ENCODE measurements at regions not wholly inside any gene's neighbourhood (a gene's known extent, or its start where the extent isn't known, plus 50 kb on each side); places are given as distances from the start of the nearest gene placed in this dataset.
"Not testable (repeated sequence)": the region's sequence is repeated elsewhere in the genome, so short reads cannot be mapped to it uniquely, and the experiment has no call there.

DNA sequence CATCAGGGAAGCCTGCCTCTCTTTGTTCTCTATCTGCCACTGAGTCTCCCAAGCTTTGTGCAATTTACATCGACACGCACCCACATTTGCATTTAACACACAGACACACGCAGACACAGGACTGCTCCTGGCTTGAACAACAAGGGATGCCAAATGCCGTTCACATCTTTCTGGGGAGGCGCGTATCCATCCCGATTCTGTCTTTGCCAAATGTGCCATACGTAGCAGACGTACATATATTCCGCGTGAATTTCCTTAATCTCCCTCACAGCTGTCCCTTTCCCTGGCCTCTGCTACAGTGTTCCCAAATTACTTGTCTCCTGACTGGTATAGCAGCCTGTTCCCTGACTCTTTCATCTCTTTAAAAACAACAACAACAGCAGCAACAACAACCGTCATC, 409.5 kb downstream of the MIAT start:
- no peaks in the 10 kb centered on the region for H3K9me3 ChIP-seq (ENCODE audit: control insufficient read depth, low read length)
- H3K36me3 ChIP-seq (ENCODE audit: control insufficient read depth, insufficient read depth, low read length) = no peaks in the 10 kb centered on the region
- 91 to 95% methylated on average over 12 of the region's 12 CpGs for WGBS, 2 experiments (ENCODE audit: insufficient coverage in 2 of 2)
- no peak overlapping the region for H3K4me3 ChIP-seq (ENCODE audit: extremely low read depth, insufficient read depth, low read length, poor library complexity, severe bottlenecking)
- H3K4me1 ChIP-seq (ENCODE audit: control insufficient read depth, insufficient read depth, low read length, poor library complexity, severe bottlenecking) = no peaks in the 10 kb centered on the region
- no peak overlapping the region for H3K27ac ChIP-seq (ENCODE audit: low read depth, low read length, severe bottlenecking)

DNA sequence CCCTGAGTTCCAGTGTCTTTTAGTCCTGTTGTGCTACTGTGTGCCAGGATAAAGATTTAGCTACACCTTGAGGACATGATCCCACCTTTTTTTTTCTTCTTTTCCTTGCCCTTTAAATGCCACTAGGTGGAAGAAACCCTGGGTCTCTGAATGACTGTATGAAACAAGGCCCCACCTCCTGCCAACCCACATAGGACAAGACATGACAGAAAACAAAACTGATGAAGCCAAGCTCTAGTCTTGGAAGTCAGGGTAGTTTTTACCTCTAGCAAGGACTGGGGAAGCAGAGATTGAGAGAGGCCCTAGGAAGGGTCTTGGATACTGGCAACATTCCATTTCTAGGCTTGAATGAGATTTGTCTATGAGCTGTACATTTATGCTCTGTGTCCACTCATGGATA, 410.7 kb downstream of the MIAT start:
- no peak overlapping the region for H3K27ac ChIP-seq (ENCODE audit: low read depth, low read length, severe bottlenecking)
- no peaks in the 10 kb centered on the region for H3K36me3 ChIP-seq (ENCODE audit: control insufficient read depth, insufficient read depth, low read length)
- H3K9me3 ChIP-seq (ENCODE audit: control insufficient read depth, low read length) = no peaks in the 10 kb centered on the region
- H3K4me3 ChIP-seq (ENCODE audit: extremely low read depth, insufficient read depth, low read length, poor library complexity, severe bottlenecking) = no peak overlapping the region
- no peaks in the 10 kb centered on the region for H3K4me1 ChIP-seq (ENCODE audit: control insufficient read depth, insufficient read depth, low read length, poor library complexity, severe bottlenecking)

DNA sequence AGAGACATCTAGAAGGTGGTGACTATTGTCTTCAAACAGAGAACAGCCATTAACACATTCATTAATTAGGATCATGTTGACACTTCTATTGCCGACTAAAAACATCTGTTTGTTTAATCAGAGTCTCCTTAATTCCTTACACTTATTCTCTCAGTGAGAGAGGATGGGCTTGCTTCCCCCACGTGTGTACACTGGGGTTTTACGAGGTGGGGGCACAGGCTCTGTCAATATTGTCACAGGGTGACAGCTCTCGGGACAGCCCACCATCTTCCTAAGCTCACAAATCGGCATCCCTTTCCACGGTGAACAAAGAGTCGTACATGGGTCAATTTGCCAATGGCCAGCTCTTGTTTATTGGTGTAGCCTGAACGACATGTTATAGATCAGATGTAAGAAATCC, 413.2 kb downstream of the MIAT start:
- H3K4me1 ChIP-seq (ENCODE audit: control insufficient read depth, insufficient read depth, low read length, poor library complexity, severe bottlenecking) = no peaks in the 10 kb centered on the region
- H3K9me3 ChIP-seq (ENCODE audit: control insufficient read depth, low read length) = no peaks in the 10 kb centered on the region
- no peaks in the 10 kb centered on the region for H3K36me3 ChIP-seq (ENCODE audit: control insufficient read depth, insufficient read depth, low read length)
- no peak overlapping the region for H3K27ac ChIP-seq (ENCODE audit: low read depth, low read length, severe bottlenecking)
- 77 to 91% methylated on average over 6 to 8 of the region's 8 CpGs for WGBS, 2 experiments (ENCODE audit: insufficient coverage in 2 of 2)
- H3K4me3 ChIP-seq (ENCODE audit: extremely low read depth, insufficient read depth, low read length, poor library complexity, severe bottlenecking) = no peak overlapping the region

DNA sequence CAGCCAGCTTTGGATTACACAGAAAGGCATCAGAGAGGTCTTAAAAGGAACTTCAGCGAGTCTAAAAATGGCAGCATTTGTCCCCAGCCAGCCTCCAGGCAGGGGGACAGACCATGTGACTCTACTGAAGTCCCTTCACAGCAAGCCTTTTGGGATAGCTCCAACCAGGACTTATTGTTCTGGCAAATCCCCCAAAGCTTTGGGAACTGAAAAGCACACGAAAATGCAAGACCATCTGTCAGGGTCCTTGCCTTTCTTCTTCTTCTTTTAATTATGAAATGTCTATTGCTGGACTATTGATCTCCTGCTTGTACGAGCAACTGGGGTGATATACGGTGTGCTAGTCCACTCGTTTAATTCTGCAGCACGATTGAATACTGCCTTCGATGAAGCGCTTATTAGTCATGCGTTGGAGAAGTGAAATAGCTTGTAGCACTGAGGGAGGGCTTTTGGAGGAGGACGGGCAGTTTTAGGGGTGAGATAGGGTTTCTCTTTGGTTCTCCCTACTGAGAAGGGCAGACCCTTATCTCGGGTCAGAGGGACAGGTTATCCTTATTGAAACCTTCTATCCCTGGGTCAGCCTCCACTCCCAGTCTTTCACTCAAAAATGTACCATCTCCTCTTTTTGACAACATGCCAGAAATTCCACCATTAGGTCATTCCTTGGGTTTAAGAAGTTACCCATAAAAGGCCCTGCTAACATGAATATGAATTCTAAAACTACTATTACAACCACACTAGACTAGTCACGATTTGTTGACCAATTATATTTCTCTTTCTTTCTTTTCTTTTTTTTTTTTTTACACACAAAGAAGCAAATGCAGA, 416.4 kb downstream of the MIAT start:
- H3K4me3 ChIP-seq (ENCODE audit: extremely low read depth, insufficient read depth, low read length, poor library complexity, severe bottlenecking) = no peak overlapping the region
- H3K36me3 ChIP-seq (ENCODE audit: control insufficient read depth, insufficient read depth, low read length) = no peaks in the 10 kb centered on the region
- no peaks in the 10 kb centered on the region for H3K4me1 ChIP-seq (ENCODE audit: control insufficient read depth, insufficient read depth, low read length, poor library complexity, severe bottlenecking)
- 85 to 89% methylated on average over 10 to 11 of the region's 12 CpGs for WGBS, 2 experiments (ENCODE audit: insufficient coverage in 2 of 2)
- no peaks in the 10 kb centered on the region for H3K9me3 ChIP-seq (ENCODE audit: control insufficient read depth, low read length)
- H3K27ac ChIP-seq (ENCODE audit: low read depth, low read length, severe bottlenecking) = no peak overlapping the region

DNA sequence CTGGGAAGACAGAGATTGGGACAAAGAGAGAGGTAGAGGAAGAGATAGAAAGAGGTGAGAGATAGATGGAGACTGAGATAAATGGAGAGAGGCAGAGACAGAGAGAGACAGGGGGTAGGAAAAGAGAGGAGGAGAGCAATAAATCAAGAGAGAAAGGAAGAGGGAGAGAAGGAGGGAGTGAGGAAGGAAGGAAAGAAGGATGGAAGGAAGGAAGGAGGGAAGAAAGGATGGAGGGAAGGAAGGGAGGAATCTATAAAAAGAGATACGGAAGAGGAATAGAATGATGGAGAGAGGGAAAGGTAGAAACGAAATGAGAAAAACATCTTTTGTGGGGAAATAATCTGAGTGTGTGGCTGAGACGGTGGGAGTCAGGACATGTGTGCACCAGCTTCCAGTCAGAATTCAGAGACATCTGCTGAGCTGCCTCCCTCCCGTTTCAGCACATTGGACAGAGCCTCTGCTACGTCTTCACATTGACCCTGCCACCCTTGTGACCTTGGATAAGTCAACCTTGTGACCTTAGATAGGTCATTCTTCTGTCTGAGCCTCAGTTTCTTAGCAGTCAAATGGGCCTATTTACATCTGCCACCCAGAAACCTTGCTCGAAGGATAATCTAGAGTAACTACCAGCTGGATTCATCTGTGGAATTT, 417.8 kb downstream of the MIAT start:
- 37 to 49% methylated on average over 4 to 5 of the region's 6 CpGs for WGBS, 2 experiments (ENCODE audit: insufficient coverage in 2 of 2)
- Histone ChIP-seq H3K4me1 (ENCODE audit: control insufficient read depth, insufficient read depth, low read length, poor library complexity, severe bottlenecking) (no peaks in the 10 kb centered on the region), H3K36me3 (ENCODE audit: control insufficient read depth, insufficient read depth, low read length) (no peaks in the 10 kb centered on the region), H3K4me3 (ENCODE audit: extremely low read depth, insufficient read depth, low read length, poor library complexity, severe bottlenecking) (no peak overlapping the region), H3K9me3 (ENCODE audit: control insufficient read depth, low read length) (no peaks in the 10 kb centered on the region), H3K27ac (ENCODE audit: low read depth, low read length, severe bottlenecking) (no peak overlapping the region)

DNA sequence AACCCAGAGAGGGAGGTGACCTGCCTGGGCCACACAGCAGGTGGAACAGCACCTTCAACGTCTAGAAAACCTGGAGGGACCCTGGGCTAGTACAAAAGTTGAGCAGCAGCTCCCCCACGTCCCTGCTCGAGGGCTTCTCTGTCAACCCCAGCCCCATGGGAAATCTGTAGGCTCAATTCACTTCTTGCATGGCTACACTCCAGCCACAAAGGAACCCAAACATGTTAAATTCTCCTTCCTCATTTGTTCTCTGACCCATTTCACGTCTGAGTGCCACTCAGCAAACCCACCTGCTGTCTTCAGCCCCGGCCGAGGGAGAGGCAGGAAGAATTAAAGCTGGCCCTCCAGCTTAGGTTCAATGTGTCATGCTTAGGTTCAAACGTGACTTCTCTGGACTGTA, 418.5 kb downstream of the MIAT start:
- Histone ChIP-seq H3K4me3 (ENCODE audit: extremely low read depth, insufficient read depth, low read length, poor library complexity, severe bottlenecking) (no peak overlapping the region), H3K9me3 (ENCODE audit: control insufficient read depth, low read length) (no peaks in the 10 kb centered on the region), H3K27ac (ENCODE audit: low read depth, low read length, severe bottlenecking) (no peak overlapping the region), H3K4me1 (ENCODE audit: control insufficient read depth, insufficient read depth, low read length, poor library complexity, severe bottlenecking) (no peaks in the 10 kb centered on the region), H3K36me3 (ENCODE audit: control insufficient read depth, insufficient read depth, low read length) (no peaks in the 10 kb centered on the region)
- 54 to 57% methylated on average over 5 to 7 of the region's 7 CpGs for WGBS, 2 experiments (ENCODE audit: insufficient coverage in 2 of 2)

DNA sequence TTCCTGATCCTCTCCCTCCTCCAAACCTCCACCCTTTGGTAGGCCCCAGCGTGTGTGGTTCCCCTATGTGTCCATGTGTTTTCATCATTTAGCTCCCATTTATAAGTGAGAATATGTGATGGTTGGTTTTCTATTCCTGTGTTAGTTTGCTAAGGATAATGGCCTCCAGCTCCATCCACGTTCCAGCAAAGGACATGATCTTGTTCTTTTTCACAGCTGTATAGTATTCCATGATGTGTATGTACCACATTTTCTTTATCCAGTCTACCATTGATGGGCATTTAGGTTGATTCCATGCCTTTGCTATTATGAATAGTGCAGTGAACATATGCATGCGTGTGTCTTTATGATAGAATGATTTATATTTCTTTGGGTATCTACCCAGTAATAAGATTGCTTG, 420.7 kb downstream of the MIAT start:
- H3K4me1 ChIP-seq (ENCODE audit: control insufficient read depth, insufficient read depth, low read length, poor library complexity, severe bottlenecking); H3K27ac ChIP-seq (ENCODE audit: low read depth, low read length, severe bottlenecking); H3K9me3 ChIP-seq (ENCODE audit: control insufficient read depth, low read length); H3K36me3 ChIP-seq (ENCODE audit: control insufficient read depth, insufficient read depth, low read length); H3K4me3 ChIP-seq (ENCODE audit: extremely low read depth, insufficient read depth, low read length, poor library complexity, severe bottlenecking): not testable (repeated sequence)
- 100% methylated on average over 1 of the region's 3 CpGs; no CpG with 5 or more reads in 1 of the 2 experiments for WGBS, 2 experiments (ENCODE audit: insufficient coverage in 2 of 2)

DNA sequence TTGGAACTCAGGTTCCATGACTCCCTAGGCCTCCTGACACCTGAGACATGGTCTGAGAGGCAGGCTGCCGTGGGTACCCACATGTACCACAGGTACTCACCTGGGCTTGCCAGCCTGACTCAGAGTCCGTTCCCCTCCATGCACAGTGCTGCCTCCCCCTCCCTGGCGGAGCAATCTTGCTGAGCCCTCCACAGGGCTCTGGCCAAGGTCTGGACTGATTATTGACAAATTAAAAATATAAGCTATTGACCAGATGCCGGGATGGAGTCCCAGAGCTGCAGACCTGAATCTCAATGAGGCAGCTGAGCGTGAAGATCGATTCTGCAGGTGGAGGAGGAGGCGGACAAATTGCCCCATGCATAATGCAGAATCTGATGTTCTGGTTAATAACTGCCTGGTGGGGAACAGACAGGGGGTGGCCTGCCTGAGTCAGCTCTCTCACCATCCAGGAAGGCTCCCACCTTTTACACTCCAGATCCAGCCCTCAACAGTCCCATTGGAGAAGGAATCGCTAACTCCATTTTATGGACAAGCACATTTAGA, 422.7 kb downstream of the MIAT start:
- Histone ChIP-seq H3K27ac (ENCODE audit: low read depth, low read length, severe bottlenecking) (no peak overlapping the region), H3K36me3 (ENCODE audit: control insufficient read depth, insufficient read depth, low read length) (no peaks in the 10 kb centered on the region), H3K4me1 (ENCODE audit: control insufficient read depth, insufficient read depth, low read length, poor library complexity, severe bottlenecking) (no peaks in the 10 kb centered on the region), H3K4me3 (ENCODE audit: extremely low read depth, insufficient read depth, low read length, poor library complexity, severe bottlenecking) (no peak overlapping the region), H3K9me3 (ENCODE audit: control insufficient read depth, low read length) (no peaks in the 10 kb centered on the region)
- WGBS, 2 experiments (ENCODE audit: insufficient coverage in 2 of 2) = 88 to 90% methylated on average over 5 to 6 of the region's 8 CpGs

DNA sequence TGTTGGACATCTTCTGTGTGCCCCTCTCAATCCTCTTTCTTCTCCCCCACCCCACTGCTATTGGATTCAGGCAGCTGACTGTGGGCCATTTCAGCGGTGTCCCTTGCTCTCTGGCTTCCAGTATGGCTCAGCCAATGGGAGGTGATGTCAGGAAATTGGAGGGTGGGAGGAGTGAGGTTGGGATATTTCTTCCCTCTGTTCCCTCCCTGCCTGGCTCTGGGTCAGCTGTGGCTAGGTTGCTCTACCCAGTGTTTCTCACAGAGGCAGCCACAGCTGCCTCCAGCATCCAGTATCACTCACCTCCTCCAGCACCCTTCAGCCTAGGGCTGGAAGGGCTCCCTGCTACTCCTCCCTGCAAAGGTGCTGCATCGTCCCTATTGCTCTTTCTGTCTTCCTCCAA, 423.5 kb downstream of the MIAT start:
- no peak overlapping the region for H3K27ac ChIP-seq (ENCODE audit: low read depth, low read length, severe bottlenecking)
- no peak overlapping the region for H3K4me3 ChIP-seq (ENCODE audit: extremely low read depth, insufficient read depth, low read length, poor library complexity, severe bottlenecking)
- H3K9me3 ChIP-seq (ENCODE audit: control insufficient read depth, low read length) = no peaks in the 10 kb centered on the region
- H3K36me3 ChIP-seq (ENCODE audit: control insufficient read depth, insufficient read depth, low read length) = no peaks in the 10 kb centered on the region
- H3K4me1 ChIP-seq (ENCODE audit: control insufficient read depth, insufficient read depth, low read length, poor library complexity, severe bottlenecking) = no peaks in the 10 kb centered on the region
- 78 to 83% methylated on average over 1 of the region's 2 CpGs for WGBS, 2 experiments (ENCODE audit: insufficient coverage in 2 of 2)

DNA sequence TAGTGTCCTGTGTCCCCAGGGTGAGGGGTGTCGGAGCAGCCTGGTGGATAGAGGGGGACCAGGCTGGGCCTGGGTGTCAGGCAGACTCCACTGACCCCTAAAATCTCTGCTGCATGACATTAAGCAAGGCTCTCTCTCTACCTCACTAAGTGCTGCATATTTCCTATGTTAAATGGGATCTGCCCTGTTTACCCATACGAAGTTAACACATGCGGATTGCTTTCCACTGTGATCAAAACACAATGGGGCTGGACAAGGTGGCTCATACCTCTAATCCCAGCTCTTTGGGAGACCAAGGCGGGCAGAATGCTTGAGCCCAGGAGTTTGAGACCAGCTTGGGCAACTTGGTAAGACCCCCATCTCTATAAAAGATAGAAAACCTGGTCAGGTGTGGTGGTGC, 426.2 kb downstream of the MIAT start:
- WGBS, 2 experiments (ENCODE audit: insufficient coverage in 2 of 2) = 65 to 75% methylated on average over 2 to 3 of the region's 4 CpGs

DNA sequence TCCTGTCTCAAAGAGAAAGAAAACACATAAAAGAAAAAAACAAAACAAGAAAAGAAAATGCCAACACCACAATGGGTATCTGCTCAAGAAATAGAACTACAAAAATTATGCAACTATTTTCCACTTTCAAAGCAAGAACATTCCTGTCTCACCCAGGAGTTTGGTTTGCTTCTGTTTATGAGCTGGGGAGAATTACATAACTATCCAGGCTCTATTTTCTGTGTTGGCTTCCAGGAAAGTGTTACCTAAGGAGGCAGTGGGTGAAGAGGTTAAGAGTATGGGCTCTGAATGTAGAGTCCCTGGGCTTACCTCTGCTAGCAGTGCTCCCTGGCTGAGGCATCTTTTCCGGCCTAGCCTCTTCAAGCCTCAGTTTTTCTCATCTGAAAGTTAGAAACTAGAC, 426.7 kb downstream of the MIAT start:
- Histone ChIP-seq H3K4me1 (ENCODE audit: control insufficient read depth, insufficient read depth, low read length, poor library complexity, severe bottlenecking) (no peaks in the 10 kb centered on the region), H3K36me3 (ENCODE audit: control insufficient read depth, insufficient read depth, low read length) (no peaks in the 10 kb centered on the region), H3K9me3 (ENCODE audit: control insufficient read depth, low read length) (no peaks in the 10 kb centered on the region), H3K27ac (ENCODE audit: low read depth, low read length, severe bottlenecking) (no peak overlapping the region), H3K4me3 (ENCODE audit: extremely low read depth, insufficient read depth, low read length, poor library complexity, severe bottlenecking) (no peak overlapping the region)
- 78 to 100% methylated on average over 1 of the region's 1 CpG for WGBS, 2 experiments (ENCODE audit: insufficient coverage in 2 of 2)

More for the DNA sequence above, 426.2 kb downstream of the MIAT start:
- Histone ChIP-seq H3K9me3 (ENCODE audit: control insufficient read depth, low read length) (no peaks in the 10 kb centered on the region), H3K36me3 (ENCODE audit: control insufficient read depth, insufficient read depth, low read length) (no peaks in the 10 kb centered on the region), H3K27ac (ENCODE audit: low read depth, low read length, severe bottlenecking) (no peak overlapping the region), H3K4me3 (ENCODE audit: extremely low read depth, insufficient read depth, low read length, poor library complexity, severe bottlenecking) (no peak overlapping the region), H3K4me1 (ENCODE audit: control insufficient read depth, insufficient read depth, low read length, poor library complexity, severe bottlenecking) (no peaks in the 10 kb centered on the region)
